ENCODE measurements at regions not wholly inside any gene's neighbourhood (a gene's known extent, or its start where the extent isn't known, plus 50 kb on each side); places are given as distances from the start of the nearest gene placed in this dataset.
"Not testable (repeated sequence)": the region's sequence is repeated elsewhere in the genome, so short reads cannot be mapped to it uniquely, and the experiment has no call there.

GRCh38 chr13:34363266-34363665, 545.3 kb downstream of the RFC3 start:
- no peak for DNase-seq (ENCODE audit: low spot score)

GRCh38 chr13:34364633-34365032, 546.7 kb downstream of the RFC3 start:
- DNase-seq (ENCODE audit: low spot score), result peak; percentile 37

- DNase-seq (ENCODE audit: low spot score), result no peak
Measured at GRCh38 chr13:34369931-34370330, 552.0 kb downstream of the RFC3 start.

- no peak for DNase-seq (ENCODE audit: low spot score)
Measured at GRCh38 chr13:34371108-34371507, 553.2 kb downstream of the RFC3 start.

- peak; percentile 38 for DNase-seq (ENCODE audit: low spot score)
Measured at GRCh38 chr13:34371645-34372395, 553.9 kb downstream of the RFC3 start.

GRCh38 chr13:34372581-34372980, 554.6 kb downstream of the RFC3 start:
- peak; percentile 40 for DNase-seq (ENCODE audit: low spot score)

GRCh38 chr13:34376483-34376882, 558.5 kb downstream of the RFC3 start:
- DNase-seq (ENCODE audit: low spot score), result no peak

GRCh38 chr13:34381228-34381627, 560.8 kb upstream of the NBEA start:
- DNase-seq (ENCODE audit: low spot score), result no peak

- no peak for DNase-seq (ENCODE audit: low spot score)
Measured at GRCh38 chr13:34383728-34384127, 558.3 kb upstream of the NBEA start.

GRCh38 chr13:34386229-34386628, 555.8 kb upstream of the NBEA start:
- not testable (repeated sequence) for DNase-seq (ENCODE audit: low spot score)

GRCh38 chr13:34391076-34391475, 551.0 kb upstream of the NBEA start:
- peak; percentile 43 for DNase-seq (ENCODE audit: low spot score)

GRCh38 chr13:34401696-34402095, 540.4 kb upstream of the NBEA start:
- DNase-seq (ENCODE audit: low spot score), result no peak

- no peak for DNase-seq (ENCODE audit: low spot score)
Measured at GRCh38 chr13:34405410-34406181, 536.5 kb upstream of the NBEA start.

- DNase-seq (ENCODE audit: low spot score), result no peak
Measured at GRCh38 chr13:34408640-34409039, 533.4 kb upstream of the NBEA start.

- DNase-seq (ENCODE audit: low spot score), result no peak
Measured at GRCh38 chr13:34409496-34410182, 532.4 kb upstream of the NBEA start.

- DNase-seq (ENCODE audit: low spot score), result no peak
Measured at GRCh38 chr13:34410678-34411077, 531.4 kb upstream of the NBEA start.

GRCh38 chr13:34411177-34411576, 530.9 kb upstream of the NBEA start:
- DNase-seq (ENCODE audit: low spot score), result no peak

- no peak for DNase-seq (ENCODE audit: low spot score)
Measured at GRCh38 chr13:34411894-34412293, 530.2 kb upstream of the NBEA start.

- DNase-seq (ENCODE audit: low spot score), result no peak
Measured at GRCh38 chr13:34412295-34412694, 529.8 kb upstream of the NBEA start.

- DNase-seq (ENCODE audit: low spot score), result peak; percentile 66
Measured at GRCh38 chr13:34412817-34413375, 529.2 kb upstream of the NBEA start.

- peak; percentile 1 for DNase-seq (ENCODE audit: low spot score)
Measured at GRCh38 chr13:34413538-34414210, 528.4 kb upstream of the NBEA start.

- peak; percentile 15 for DNase-seq (ENCODE audit: low spot score)
Measured at GRCh38 chr13:34414616-34415015, 527.5 kb upstream of the NBEA start.

Data from kidney tubule cell (primary cell).